ENCODE measurements at regions not wholly inside any gene's neighbourhood (a gene's known extent, or its start where the extent isn't known, plus 50 kb on each side); places are given as distances from the start of the nearest gene placed in this dataset.

GRCh38 chr16:64312292-64312691 is 809.6 kb downstream of the CDH11 start:
- no peak for FAIRE-seq
- no peak for DNase-seq (ENCODE audit: low spot score)

- FAIRE-seq (peak; percentile 97), DNase-seq (ENCODE audit: low spot score) (peak; percentile 64)
These were observed 810.6 kb downstream of the CDH11 start for GRCh38 chr16:64311241-64311640.

- FAIRE-seq = no peak
- no peak for DNase-seq (ENCODE audit: low spot score)
These were observed 812.3 kb downstream of the CDH11 start for GRCh38 chr16:64309398-64310110.

- FAIRE-seq = no peak
- no peak for DNase-seq (ENCODE audit: low spot score)
These were observed 813.1 kb downstream of the CDH11 start for GRCh38 chr16:64308721-64309120.

- no peak for DNase-seq (ENCODE audit: low spot score)
- FAIRE-seq = no peak
These were observed 814.4 kb downstream of the CDH11 start for GRCh38 chr16:64307431-64307830.

GRCh38 chr16:64305663-64306062 is 816.2 kb downstream of the CDH11 start:
- no peak for DNase-seq (ENCODE audit: low spot score)
- FAIRE-seq = no peak

GRCh38 chr16:64304951-64305350 is 816.9 kb downstream of the CDH11 start:
- FAIRE-seq (no peak), DNase-seq (ENCODE audit: low spot score) (no peak)

GRCh38 chr16:64304396-64304795 is 817.5 kb downstream of the CDH11 start:
- no peak for FAIRE-seq

GRCh38 chr16:64297863-64298600 is 823.8 kb downstream of the CDH11 start:
- DNase-seq (ENCODE audit: low spot score) (no peak), FAIRE-seq (no peak)

More at GRCh38 chr16:64304396-64304795, 817.5 kb downstream of the CDH11 start:
- no peak for DNase-seq (ENCODE audit: low spot score)

GRCh38 chr16:64295466-64295865 is 826.4 kb downstream of the CDH11 start:
- FAIRE-seq (no peak), DNase-seq (ENCODE audit: low spot score) (no peak)

- FAIRE-seq (no peak), DNase-seq (ENCODE audit: low spot score) (no peak)
These were observed 828.9 kb downstream of the CDH11 start for GRCh38 chr16:64292953-64293352.

- FAIRE-seq (no peak), DNase-seq (ENCODE audit: low spot score) (no peak)
These were observed 829.7 kb downstream of the CDH11 start for GRCh38 chr16:64292161-64292560.

GRCh38 chr16:64290461-64290860 is 831.4 kb downstream of the CDH11 start:
- FAIRE-seq (no peak), DNase-seq (ENCODE audit: low spot score) (no peak)

GRCh38 chr16:64287655-64288528 is 834.0 kb downstream of the CDH11 start:
- FAIRE-seq (no peak), DNase-seq (ENCODE audit: low spot score) (no peak)

- FAIRE-seq (no peak), DNase-seq (ENCODE audit: low spot score) (no peak)
These were observed 839.7 kb downstream of the CDH11 start for GRCh38 chr16:64282181-64282580.

- no peak for FAIRE-seq
- DNase-seq (ENCODE audit: low spot score) = no peak
These were observed 841.5 kb downstream of the CDH11 start for GRCh38 chr16:64280317-64280716.

GRCh38 chr16:64278196-64278595 is 843.7 kb downstream of the CDH11 start:
- peak; percentile 61 for FAIRE-seq
- peak; percentile 11 for DNase-seq (ENCODE audit: low spot score)

GRCh38 chr16:64276646-64277045 is 845.2 kb downstream of the CDH11 start:
- FAIRE-seq = no peak
- DNase-seq (ENCODE audit: low spot score) = no peak

- no peak for FAIRE-seq
- DNase-seq (ENCODE audit: low spot score) = no peak
These were observed 849.8 kb downstream of the CDH11 start for GRCh38 chr16:64272028-64272427.

GRCh38 chr16:64269756-64270155 is 852.1 kb downstream of the CDH11 start:
- DNase-seq (ENCODE audit: low spot score) (no peak), FAIRE-seq (no peak)

GRCh38 chr16:64265756-64266155 is 856.1 kb downstream of the CDH11 start:
- DNase-seq (ENCODE audit: low spot score) = no peak
- no peak for FAIRE-seq
